ENCODE measurements at regions not wholly inside any gene's neighbourhood (a gene's known extent, or its start where the extent isn't known, plus 50 kb on each side); places are given as distances from the start of the nearest gene placed in this dataset.

- TF ChIP-seq CTCF (IDR thresholded peaks at IDR 0.05; ENCODE audit: poor library complexity, severe bottlenecking) (no peak), REST (IDR thresholded peaks at IDR 0.05; ENCODE audit: borderline replicate concordance) (no peak), EZH2 (IDR thresholded peaks at IDR 0.05; ENCODE audit: borderline replicate concordance, insufficient read depth, low read length, poor library complexity, severe bottlenecking) (no peak), POLR2AphosphoS5 (IDR thresholded peaks at IDR 0.05) (no peak), RAD21 (conservative IDR thresholded peaks at IDR 0.05) (no peak), EP300 (conservative IDR thresholded peaks at IDR 0.05; ENCODE audit: poor library complexity, severe bottlenecking) (no peak)
These were observed 76.5 kb upstream of the RPL38 start for GRCh38 chr17:74126959-74127358.

Measured in neural cell (in vitro differentiated cells).